GM18907 (cell line): ENCODE measurements at regions not wholly inside any gene's neighbourhood (a gene's known extent, or its start where the extent isn't known, plus 50 kb on each side); places are given as distances from the start of the nearest gene placed in this dataset.

Experiments
- ATAC-seq: cut with Tn5 transposase; IDR thresholded peaks from one replicate; pipeline ENCODE4 v1.9.1; 2021; ENCODE audit warnings: mild to moderate bottlenecking, moderate library complexity; ENCODE audit not compliant: unreplicated experiment

DNA sequence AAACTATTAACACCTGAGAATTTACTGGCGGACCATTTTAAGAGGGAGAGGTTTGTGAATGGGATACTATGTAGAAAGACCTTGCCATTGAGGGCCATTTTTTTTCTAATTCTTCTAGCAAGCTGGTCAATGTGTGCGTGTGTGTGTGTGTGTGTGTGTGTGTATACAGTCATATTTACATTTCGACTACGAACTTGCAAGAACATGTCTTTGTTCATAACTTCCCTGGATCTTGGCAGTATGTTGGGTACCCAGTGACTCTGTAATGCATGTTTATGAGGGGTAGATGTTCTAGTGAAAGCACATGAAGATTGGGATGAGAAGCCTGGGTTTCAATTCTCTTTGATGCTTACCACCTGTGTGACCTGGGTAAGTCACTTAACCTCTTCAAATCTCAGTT, 133.6 kb downstream of the UBE2E3 start:
- ATAC-seq, result no peak

DNA sequence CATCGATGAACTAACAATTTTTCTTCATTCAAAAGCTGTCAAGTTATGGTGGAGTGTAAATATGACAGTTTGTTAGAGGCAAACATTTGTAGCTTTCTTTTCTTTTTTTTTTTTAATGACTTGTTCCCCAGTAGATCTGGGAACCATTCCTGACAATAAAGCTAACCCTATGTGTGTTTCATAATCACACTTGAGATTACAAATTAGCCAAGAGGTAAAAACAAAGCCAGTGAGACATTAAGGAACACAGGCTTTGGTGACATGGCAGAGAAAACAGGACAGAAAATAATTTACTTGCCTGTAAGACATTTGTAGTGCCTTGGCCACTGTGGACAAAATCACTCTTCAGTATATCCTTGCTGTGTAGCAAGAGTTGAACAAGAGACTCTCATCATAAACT, 135.9 kb downstream of the UBE2E3 start:
- ATAC-seq, result no peak

DNA sequence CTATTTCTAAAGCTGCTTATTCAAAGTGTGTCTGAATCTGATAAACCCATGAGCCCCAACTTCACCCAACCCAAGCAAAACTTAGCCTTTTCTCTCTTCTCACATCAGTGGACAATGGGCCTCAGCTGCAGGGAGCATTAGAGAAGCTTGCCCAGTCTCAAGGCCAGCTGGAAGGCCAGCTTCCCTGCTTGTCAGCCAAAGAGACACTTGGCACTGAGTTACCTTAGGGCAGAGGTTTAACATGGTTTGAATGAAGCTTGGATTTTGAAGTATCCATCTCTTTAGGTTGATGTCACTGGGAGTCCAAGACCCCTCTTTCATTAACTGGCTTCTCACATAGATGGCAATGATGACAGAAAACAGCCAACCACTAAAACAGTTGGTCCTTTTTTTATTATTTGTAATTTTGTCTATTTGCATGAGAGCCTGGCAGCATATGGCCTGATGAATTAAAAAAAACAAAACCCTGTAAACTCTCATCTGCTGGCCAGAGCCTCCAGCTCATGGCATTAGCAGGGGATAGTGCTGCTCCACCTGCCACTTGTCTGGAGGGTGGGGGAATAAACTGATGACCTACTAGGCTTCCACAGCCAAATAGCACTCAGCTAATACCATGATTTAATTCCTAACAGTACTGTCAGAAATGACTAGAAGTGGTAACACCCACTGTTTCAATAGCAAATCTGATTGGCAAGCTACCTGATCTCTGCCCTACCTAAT, 137.0 kb downstream of the UBE2E3 start:
- no peak for ATAC-seq

DNA sequence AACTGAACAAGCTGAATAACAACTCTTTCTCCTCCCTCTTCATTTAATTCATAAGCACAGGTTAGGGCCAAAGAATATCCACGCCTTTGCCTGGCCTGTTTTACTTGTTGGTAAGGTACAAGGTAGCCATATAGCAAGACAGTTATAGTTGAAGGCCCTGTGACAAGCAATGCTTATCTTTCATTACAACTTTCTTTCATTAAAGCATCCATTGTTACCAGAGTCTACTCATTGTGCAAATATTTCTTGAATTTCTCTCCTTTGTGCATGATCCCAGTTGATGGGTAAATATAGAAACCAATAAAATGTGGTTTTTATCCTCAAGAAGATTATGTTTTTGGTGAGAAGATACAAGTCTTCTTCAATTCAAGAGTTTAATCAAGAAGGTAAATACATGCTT, 140.2 kb downstream of the UBE2E3 start:
- no peak for ATAC-seq

DNA sequence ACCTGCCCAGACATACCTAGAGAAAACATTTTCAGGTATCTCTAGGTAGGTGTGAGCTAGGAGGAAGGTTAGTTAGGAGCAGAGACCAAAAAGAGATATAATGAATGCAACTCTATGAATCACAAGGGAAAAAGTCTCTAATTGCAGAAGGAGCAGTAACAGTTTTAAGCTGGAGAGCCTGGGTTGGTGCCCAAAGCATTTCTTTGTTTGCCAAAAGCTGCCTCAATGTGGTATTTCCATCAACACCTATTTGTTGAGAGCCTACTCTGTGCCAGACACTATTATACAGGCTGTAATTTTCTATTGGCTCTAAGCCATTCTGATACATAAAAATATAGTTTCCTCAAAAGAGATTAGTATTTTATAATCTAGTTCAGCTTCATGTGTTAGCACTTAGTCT, 141.6 kb downstream of the UBE2E3 start:
- ATAC-seq, result no peak

DNA sequence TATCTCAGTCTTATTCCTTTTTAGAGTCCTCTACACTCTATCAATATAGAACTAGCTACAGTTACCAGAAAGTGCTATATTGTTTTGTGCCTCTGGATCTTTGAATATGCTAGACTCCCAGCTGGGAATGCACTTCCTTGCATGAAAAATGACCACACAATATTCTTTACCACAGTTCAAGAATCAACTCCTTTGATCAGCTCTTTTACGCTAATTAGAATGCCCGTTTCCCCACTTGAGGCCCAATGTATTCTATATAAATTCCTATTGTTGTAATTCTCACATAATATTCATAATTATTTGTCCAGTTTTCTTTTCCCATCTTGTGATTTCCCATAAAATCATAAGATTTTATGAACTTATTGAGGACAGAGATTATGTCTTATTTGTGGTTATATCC, 142.2 kb downstream of the UBE2E3 start:
- no peak for ATAC-seq

DNA sequence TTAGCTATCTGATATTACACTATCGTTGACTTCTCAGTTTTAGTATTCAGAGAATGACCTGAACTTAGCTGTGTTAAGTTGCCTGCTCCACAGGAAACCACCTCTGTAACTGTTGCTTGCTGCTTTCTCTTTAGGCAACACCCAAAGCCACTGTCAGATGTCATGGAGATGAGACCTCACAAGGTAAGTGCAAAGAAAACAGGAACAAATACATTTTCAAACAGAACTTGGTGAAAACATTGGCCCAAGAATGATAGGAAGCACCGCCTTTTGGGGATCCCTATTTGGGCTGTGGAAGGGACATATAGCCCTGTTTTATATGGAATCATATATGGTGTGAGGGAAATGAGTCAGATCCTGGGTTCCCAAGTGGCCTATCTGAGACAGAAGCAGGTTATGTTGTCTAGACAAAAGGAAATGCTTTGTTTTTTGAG, 143.4 kb downstream of the UBE2E3 start:
- ATAC-seq, result peak; percentile 93

DNA sequence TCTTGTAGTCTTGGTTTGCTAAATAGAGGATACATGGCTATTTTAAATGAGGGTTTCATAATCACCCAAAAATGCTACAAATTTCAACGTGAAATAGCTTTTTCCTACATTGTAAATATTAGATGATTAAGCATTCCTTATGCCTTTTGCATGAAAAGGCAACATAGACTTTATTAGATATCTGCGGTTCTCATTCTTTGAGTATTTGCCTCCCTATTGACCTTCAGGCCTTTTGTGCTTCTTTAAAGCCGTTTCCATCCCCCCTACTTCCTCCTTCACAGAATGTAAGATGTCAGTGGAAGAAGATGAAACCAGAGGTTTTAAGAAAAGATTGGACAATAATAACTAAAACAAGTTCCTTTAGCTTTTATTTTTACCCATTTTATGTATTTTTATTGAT, 144.1 kb downstream of the UBE2E3 start:
- no peak for ATAC-seq

DNA sequence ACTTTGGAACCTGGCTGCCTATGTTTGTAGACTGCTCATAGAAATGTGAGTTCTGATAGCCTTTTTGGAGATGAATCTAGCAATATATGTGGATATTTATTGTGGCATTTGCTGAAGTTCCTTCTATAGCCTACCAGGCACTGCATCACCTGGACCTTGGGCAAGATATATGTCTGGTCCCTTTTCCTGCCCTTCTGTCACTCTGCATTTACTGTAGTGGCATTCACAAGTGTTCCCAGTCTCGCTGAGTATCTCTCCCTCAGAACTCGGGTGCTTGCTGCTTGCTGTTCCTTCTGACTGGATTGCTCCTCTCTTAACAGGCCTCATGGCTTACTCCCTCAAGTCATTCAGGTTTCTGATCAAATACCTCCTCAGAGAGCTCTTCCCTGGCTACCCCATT, 145.0 kb downstream of the UBE2E3 start:
- no peak for ATAC-seq

DNA sequence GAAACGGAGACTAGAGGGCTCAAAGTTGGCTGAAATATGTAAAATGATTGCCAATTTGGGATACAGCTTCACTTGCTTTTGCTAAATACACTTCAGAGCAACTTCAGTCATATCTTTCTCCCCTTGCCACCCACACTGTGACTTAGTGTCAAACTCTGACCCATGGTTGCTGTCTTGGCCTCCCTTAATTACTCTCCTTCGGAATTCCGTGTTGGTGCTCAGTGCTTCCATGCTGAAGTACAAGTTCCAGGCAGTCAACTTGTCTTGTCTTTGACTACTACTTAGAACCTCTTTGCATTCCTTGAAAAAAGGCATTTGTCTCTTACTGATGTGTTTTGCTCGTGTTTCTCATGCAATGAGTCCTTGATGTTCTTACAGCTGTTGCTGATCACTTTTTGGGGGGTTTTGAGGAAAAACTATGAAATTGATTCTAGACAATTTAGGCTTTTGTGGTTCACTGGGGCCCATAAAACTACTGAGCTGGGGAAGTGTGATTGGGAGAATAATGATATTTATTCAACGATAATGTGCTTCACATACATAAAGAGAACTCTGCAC, 146.0 kb downstream of the UBE2E3 start:
- no peak for ATAC-seq

DNA sequence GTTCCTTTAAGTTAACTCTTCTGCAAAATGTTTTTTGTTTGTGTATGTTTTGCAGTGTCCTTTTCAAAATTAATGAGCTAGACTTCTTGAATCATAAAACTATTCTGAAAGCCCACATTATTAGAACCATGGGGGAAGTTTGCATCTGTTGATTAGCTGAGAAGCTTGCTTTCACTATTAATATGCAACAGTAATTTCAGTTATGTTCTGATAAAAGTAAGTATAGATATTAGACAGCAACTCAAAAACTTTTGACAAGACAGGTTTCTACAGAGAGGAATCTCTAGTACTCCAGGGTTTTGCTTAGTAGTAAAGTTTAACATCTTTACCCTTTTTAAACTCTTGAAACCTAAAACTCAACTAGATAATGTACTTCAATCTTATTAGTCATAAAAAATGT, 147.8 kb downstream of the UBE2E3 start:
- ATAC-seq, result peak; percentile 76

DNA sequence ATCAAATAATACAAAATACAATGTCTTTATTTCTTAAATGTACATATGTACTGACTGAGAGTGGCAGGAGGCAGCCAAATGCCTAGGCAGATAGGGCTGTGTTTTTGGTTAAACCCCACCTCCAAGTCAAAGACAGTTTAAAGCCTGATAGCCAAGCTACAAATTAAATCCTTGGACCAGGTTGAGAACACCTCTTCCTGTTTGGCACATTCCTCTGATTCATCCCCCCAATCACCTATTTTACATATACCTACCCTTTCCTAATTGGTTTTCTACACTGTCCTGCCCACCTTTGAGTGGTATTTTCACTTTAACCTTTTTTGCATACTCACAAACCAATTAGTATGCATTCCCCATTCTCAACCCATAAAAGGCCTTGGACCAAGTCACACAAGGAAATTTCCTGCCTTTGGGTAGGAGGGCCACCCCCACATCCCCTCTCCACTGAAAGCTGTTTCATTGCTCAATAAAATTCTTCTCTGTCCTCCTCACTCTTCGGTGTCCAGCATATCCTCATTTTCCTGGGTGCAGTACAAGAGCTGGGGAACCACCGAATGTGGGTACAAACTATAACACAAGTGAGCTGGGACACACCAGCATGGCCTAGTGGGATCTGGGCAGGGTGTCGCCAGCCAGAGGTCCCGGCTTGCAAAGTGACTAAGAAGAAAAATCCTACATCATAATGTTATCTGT, 149.1 kb downstream of the UBE2E3 start:
- ATAC-seq, result no peak

DNA sequence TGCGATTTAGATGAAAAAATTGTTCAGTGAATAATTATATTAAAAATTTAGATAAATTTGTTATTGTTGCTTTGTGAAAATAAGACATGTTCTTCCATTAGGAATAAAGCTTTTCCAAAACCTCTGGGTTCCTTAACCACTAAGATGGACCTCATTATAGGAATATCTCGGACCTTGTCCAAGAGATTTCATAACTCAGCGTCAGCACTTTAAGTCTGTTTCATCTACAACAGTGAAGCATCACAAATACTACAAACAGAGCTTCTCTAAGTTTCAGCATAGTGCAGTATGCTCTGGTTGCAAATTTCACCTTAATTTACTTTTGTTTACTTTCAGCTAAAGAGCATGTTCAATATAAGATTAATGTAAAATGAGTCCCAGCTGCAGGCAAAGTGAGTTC, 150.3 kb downstream of the UBE2E3 start:
- ATAC-seq, result no peak

DNA sequence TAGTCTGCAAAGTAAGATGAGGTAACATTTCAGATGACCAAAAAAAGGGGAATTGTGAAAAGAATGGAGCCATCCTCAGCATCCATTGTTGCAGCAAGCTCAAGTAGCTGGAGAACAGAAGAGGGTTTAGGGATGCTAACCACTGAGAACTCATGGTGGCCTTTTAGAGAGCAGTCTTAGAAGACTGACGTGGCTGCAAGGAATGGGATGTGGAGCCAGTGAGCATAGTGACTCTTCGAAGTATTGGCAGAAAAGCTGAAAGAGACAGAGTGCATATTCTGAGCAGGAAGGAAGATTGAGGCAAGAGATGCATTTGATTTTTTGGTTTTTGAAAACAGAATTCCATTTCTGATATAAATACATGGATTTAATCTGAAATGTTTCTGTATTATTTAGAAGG, 151.2 kb downstream of the UBE2E3 start:
- ATAC-seq, result no peak

DNA sequence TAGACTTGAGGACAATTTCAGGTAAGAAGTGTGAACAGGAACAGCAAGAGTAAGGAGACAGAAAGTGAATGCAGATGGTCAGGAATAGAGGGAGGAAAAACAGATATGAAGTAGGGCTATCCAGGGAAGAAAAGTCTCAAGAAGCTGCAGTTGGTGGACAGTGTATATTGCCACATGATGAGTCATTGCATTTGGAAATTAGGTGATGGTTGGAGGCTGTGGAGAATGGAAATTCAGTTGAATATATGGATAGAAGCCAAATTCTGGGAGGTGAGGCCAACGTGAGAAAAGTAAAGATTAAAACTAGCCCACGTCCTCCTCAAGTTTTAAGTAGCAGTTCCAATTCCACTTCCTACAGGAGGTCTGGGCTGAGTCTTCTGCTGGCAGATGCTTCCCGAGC, 158.4 kb downstream of the UBE2E3 start:
- no peak for ATAC-seq

DNA sequence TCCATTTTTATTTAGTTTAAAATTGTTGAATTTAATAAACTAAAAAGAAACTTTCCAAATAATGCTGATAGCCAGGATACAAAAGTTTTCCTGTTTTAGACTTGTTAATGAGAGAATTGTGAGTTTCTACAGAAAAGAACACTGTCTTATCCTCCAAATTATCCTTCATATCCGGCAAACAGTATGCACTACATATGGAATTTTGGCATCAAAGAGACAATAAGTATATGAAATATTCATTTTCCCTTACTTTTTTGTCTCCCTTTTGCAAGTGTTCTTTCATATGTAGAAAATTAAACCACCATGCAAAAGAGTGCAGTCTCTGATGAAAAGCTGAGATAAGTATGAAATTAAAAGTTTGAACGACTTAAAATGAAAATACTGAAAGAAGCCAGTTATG, 159.4 kb downstream of the UBE2E3 start:
- ATAC-seq, result no peak

DNA sequence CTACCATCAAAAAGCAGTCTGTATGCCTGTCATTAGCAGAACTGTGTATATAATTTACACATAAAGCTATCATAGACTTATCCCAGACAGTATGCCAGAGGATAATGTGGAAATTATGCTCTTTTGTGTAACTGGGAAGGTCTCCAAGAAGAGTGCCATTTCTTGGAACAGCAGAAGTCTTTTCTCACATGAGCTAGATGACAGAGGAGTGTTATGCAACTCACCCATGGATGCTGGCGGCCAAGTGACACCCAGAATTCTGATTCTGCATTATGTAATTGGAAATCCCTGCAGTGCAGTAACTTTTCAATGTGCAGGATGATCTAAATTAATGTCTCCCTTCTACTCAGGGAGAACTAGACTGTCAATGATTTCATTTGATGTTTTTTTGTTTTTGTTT, 160.0 kb downstream of the UBE2E3 start:
- ATAC-seq, result no peak

DNA sequence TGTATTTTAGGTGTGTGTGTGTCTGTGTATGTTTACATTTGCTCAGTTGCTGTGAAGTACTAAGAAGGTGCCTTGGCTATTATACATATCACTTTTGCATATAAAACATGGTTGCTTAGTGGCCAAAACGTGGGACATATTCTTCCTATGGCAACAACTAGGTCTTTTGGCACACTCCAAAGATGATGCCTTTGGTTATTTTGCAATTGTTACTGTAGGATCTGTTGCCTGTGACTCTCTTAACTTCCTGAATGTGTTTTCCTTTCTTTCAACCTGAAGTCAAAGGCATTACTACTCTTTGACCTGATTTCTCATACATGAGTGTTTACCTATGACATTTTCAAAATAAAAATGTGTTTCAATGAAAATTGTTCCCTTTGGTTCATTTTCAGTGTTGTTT, 160.5 kb downstream of the UBE2E3 start:
- no peak for ATAC-seq

DNA sequence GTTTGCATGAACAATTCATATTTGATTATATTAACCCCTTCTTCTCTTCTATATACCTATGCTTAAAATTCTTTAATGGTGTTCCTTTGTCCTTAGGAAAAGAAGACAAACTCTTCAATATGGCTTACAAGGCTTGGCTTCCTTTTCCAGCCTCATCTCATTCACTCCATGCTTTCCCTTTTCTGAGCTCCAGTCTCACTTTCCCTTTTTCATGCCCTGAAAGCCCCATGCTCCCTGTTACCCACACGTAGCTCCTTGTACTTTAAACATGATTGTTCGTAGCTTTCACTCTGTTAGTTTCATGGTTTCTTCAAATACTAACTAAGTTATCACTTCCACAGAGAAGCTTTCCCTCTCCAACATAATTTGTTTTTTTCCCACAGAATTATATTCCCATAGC, 161.3 kb downstream of the UBE2E3 start:
- no peak for ATAC-seq

DNA sequence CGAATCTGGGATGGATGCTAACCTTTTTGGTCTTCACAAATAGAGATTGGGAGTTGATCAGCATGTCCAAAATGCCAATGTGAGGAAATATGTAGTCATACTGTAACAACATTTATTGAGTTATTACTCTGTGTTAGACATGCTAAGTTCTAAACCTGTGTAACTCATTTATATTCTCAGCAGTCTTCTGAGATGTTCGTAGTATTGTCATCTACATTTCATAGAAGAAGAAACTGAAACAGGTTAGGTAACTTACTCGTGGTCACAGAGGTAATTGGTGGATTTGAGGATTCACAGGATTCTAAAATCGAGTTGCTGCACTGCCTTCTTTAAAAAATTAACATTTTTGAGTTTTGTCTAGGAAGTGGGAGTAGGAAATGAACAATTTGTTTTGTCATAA, 162.1 kb downstream of the UBE2E3 start:
- ATAC-seq, result no peak

DNA sequence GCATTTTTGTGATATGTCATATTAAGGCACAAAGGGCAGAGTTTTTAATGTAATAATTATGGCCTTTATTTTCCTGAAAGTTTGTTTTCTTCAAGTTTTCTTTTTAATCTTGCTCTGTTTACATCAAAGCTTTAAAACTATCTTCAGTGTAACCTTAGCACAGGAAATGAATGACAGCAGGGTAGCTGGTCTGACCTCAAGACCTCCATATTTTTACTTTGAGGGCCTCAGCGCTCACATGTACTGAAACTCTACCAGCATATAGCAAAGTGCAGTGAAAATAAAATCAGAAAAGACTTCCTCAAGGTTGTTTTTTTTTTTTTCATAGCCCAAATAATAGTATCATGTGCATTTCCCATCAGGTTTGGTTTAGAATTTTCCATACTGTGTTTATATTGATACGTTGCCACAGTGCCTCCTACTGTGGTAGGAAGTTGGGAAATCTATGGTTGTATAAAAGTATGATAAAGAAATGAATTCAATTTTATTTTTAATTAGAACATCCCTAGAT, 163.4 kb downstream of the UBE2E3 start:
- ATAC-seq, result no peak

DNA sequence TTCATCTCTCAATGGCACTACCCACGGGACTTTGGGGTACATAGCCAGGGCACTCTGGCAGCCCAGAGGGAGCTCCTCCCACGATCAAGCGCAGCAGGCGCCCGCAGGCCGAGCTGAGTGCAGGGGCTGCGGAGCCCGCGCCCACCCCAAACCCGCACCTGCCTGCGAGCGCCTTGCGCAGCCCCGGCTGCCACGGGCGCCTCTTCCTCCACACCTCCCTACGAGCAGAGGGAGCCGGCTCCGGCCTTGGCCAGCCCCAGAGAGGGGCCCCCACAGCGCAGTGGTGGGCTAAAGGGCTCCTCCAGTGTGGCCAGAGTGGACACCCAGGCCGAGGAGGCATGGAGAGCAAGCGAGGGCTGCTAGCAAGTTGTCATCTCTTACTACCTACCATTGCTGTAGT, 165.2 kb downstream of the UBE2E3 start:
- no peak for ATAC-seq
